SK-N-DZ (cell line): ENCODE measurements at regions not wholly inside any gene's neighbourhood (a gene's known extent, or its start where the extent isn't known, plus 50 kb on each side); places are given as distances from the start of the nearest gene placed in this dataset.
"Not testable (repeated sequence)": the region's sequence is repeated elsewhere in the genome, so short reads cannot be mapped to it uniquely, and the experiment has no call there.

ENCODE experiments used
- DNase-seq: peaks from one replicate; pipeline ENCODE4 v3.0.0-alpha.2; 2015; ENCODE audit warnings: low spot score

GRCh38 chrX:4706961-4707360 is 993.5 kb upstream of the PRKX start:
- DNase-seq: no peak

GRCh38 chrX:4690521-4690920 is 977.1 kb upstream of the PRKX start:
- DNase-seq: no peak

GRCh38 chrX:4682636-4683035 is 969.2 kb upstream of the PRKX start:
- no peak for DNase-seq

GRCh38 chrX:4675686-4676300 is 962.3 kb upstream of the PRKX start:
- DNase-seq: no peak

GRCh38 chrX:4674028-4674782 is 960.8 kb upstream of the PRKX start:
- no peak for DNase-seq

GRCh38 chrX:4671344-4671743 is 957.9 kb upstream of the PRKX start:
- no peak for DNase-seq

- DNase-seq: no peak
These were observed 957.2 kb upstream of the PRKX start for GRCh38 chrX:4670606-4671005.

- no peak for DNase-seq
These were observed 955.5 kb upstream of the PRKX start for GRCh38 chrX:4668802-4669536.

GRCh38 chrX:4663085-4663484 is 949.6 kb upstream of the PRKX start:
- no peak for DNase-seq

GRCh38 chrX:4661771-4662170 is 948.3 kb upstream of the PRKX start:
- DNase-seq: no peak

- DNase-seq: no peak
These were observed 943.0 kb upstream of the PRKX start for GRCh38 chrX:4656419-4656818.

GRCh38 chrX:4655743-4656142 is 942.3 kb upstream of the PRKX start:
- no peak for DNase-seq

GRCh38 chrX:4642114-4642513 is 928.7 kb upstream of the PRKX start:
- DNase-seq: no peak

GRCh38 chrX:4638036-4638435 is 924.6 kb upstream of the PRKX start:
- no peak for DNase-seq

- no peak for DNase-seq
These were observed 914.0 kb upstream of the PRKX start for GRCh38 chrX:4627414-4627813.

GRCh38 chrX:4622486-4623167 is 909.2 kb upstream of the PRKX start:
- DNase-seq: no peak

GRCh38 chrX:4613651-4614050 is 900.2 kb upstream of the PRKX start:
- not testable (repeated sequence) for DNase-seq

- DNase-seq: no peak
These were observed 875.4 kb upstream of the PRKX start for GRCh38 chrX:4588893-4589292.

GRCh38 chrX:4588466-4588865 is 875.0 kb upstream of the PRKX start:
- DNase-seq: no peak

GRCh38 chrX:4588056-4588455 is 874.6 kb upstream of the PRKX start:
- no peak for DNase-seq

- no peak for DNase-seq
These were observed 866.5 kb upstream of the PRKX start for GRCh38 chrX:4579999-4580398.

GRCh38 chrX:4579480-4579879 is 866.0 kb upstream of the PRKX start:
- no peak for DNase-seq
